Inferior parietal cortex (tissue), 1 donor: ENCODE measurements at regions not wholly inside any gene's neighbourhood (a gene's known extent, or its start where the extent isn't known, plus 50 kb on each side); places are given as distances from the start of the nearest gene placed in this dataset.
A peak's percentile ranks its signal among the peaks of the same experiment; 100 is the strongest.

Experiments
- DNase-seq: peaks from one replicate; pipeline ENCODE4 v3.0.0-alpha.2; 2016; ENCODE audit errors: extremely low spot score

DNA sequence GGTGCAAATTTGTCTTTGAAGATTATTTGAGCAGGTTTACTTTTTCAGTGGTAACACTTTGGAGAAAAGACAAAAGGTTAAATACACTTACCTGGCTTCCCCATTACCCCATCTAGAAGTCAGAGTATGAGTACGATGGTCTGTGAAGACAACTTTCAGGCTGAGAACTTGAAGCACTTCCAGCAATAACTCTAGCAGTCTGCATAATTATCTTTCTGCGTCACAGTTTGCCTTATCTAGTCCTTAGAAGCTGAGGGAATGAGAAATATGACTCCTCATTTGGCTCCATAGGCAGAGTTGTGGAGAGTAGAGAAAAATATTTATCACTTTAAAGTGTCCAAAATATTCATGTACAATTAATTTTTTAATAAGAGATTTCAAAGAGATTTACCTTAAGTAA is 323.4 kb upstream of the CAMK1G start:
- DNase-seq: no peak

DNA sequence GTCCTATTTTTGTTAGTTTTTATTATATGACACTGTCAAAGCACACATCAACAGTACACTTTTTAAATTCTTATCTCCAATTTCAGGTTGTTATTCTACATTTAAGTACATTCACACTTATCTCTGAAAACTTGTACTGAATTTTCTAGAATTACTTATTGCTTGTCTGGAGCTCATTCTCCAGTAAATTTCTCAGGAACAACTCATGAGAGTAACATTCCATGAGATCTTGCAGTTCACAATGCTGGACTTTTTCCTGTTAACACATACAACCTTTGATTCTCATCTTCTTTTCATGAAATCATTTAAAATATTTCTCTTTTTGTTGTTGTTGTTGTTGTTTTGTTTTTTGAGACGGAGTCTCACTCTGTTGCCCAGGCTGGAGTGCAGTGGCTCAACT is 320.9 kb upstream of the CAMK1G start:
- DNase-seq: no peak

DNA sequence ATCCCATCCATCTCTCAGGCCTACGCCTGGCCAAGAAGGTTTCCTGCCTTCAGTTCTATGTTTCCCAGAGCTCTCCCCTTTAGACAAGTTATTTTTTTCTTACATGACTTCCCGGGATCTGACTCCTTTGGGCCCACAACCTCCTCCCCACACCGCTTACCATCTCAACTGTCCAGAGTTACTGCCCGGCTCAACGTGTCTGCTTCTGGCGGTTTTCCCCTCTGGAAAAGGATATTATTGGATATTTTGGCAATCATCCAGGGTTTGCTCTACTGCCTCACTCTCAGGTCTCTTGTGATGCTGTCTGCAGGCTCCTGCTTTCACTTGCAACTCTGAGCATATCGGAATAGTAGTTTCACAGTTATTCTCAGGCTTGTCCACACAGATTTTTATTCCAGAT is 318.2 kb upstream of the CAMK1G start:
- DNase-seq: no peak

DNA sequence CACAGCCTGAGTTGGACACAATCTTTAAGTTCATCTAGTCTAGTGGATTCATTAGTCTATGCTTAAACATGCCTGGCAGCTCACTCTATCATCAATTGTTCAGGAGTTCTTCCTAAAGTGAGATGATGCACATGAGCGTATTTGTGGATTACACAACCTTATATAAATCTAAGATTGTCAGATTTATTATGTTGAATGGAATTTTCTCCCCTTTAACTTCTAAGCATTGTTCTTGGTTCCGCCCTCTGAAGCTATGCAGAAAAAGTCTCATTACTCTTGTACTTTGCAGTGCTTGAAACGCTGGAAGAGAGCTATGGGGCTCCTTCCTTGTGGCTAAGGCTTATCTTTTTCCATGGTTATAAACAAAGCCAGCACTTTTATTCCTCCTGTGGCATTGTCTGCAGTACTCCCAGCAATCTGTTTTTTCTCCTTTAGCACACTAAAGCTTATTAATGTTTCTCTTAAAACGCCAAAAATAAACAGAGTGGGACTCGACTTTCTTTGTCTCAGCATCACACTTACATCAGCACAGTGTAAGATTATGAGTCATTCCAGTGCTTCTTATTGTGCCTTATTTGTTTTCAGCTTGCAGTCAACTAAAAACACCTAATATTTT is 316.8 kb upstream of the CAMK1G start:
- peak; percentile 11 for DNase-seq

DNA sequence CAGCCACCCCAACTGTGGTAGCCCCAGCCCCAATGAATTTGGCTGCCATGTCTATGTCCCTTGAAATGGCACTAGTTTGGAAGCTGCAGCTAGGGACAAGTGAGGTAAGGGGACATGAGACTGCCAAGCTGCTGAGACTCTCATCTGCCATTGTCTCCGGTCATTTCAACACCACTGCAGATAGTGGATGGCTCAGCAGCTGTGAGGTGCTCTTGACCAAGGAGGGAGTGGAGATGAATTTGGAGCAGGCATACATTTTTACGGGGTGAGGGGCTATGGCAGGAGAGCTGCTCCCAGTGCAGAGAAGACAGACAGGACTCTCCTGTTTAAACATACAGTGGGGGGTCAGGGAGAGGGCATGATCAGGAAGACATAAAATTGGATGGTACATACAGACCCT is 315.5 kb upstream of the CAMK1G start:
- no peak for DNase-seq

DNA sequence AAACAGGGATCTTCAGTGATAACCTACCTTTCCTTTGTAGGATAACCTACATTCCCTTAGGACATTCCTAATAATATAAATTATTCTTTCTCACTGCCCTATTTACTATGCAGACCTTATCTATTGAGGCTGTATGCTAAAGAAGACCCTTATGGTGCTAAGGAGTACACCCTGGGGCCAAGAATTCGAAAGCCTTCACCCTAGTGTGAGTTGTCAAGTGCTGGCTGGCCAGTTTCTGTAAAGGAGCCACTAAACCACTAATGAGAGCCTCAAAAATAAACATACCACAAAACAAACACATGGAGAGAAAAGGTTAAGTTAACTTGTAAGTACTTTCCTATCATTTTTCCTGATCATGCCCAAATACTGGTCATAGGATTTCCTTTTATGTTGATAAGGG is 315.0 kb upstream of the CAMK1G start:
- DNase-seq: no peak

DNA sequence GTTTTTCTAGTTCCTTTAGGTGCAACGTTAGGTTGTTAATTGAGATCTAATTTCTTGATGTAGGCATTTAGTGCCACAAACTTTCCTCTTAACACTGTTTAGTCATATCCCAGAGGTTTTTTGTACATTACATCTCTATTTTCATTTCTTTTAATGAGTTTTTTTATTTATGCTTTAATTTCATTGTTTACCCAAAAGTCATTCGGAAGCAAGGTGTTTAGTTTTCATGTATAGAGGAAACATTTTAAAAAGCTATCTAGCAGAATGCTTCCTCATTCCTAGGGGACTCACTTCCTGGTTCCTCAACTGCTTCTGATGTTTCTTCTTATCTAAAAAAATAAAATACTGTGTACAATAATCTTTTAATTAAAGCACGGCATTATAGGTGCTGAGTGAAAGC is 307.2 kb upstream of the CAMK1G start:
- DNase-seq: no peak

DNA sequence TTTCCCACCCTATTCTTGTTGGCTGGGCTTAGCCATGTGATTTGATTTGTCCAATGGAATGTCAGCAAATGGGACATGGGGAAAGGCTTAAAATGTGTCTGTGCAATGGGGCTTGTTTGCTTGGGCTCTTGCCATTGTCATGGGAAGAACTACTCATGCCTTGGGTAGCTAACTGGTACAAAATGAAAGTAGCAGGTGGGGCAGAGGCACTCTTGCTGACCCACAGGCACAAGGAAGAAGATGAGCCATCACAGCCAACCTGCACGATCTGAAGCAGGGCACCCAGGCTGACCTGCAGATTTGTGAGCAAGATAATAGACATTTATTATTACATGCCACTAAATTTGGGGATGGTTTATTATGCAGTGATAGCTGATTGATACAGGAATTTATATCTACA is 305.9 kb upstream of the CAMK1G start:
- DNase-seq: no peak

DNA sequence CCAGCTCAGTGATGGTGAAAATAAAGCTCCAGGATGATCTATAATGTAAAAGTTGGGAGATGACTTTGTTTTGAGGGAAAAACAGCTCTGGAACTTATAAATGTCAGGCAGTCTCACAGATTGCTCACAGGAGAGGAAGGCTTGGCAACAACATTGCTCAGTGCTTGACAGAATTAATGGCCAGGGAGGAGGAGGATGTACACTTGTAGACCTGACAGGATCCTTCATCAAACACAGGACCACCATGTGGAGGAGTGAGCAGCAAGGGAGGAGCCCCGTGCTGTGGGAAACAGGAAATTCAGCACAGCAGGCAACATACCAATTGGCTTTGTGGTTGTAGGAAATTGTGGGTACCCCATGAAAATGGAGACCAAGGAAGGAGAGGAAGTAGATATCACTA is 291.8 kb upstream of the CAMK1G start:
- DNase-seq: no peak

DNA sequence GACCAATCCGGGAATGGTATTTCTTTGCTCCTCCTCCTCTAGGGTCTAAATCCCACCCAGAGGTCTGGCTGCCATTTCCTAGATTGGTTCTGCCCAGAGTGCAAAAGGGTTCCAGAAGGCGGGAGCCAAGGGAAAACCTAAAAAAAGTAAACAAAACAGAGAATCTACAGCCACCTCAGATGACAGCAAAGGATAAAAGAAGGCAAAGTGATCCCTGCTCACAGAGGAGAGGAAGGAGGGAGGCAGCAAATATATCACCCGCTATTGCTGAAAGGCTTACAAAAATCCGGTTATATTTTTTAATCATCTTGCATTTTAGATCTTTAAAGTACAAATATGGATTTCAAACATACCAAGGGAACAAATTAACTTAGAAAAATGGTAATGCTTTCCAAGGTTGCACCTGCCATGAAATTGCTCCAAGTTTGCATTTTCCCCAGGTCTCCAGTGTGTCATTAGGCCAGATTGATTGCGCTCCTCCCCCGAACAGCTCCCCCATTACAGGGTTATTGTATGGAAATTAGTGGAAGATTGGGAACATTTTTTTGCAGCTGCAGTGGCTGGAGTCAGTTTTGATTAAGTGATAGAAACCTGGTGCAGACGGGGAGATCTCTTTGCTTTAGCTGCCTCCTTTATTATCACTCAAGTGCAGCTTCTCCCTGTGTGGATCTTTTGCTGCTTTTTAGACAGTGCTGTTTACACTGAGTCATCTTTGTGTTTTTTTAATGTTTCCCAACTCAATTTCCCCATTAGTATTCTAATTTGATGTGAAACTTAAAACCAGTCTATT is 280.5 kb upstream of the CAMK1G start:
- no peak for DNase-seq

DNA sequence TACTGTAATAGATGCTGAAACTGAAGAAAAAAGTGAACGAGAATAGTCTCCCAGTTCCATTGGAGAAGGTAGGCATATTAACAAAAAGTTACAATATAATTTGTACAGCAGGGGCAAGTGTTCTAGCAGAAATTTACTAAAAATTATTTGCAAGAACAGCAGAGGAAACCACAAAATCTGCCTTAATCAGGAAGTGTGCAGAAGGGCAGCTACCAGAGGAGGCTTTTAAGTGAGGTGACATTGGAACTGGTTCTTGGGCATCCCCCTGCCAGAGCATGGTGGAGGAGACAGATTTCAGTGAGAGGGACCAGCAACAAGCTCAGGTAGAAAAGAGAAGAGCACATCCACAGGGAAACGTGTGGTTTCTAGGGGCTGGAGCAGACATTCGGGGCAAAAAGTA is 279.3 kb upstream of the CAMK1G start:
- DNase-seq: no peak

DNA sequence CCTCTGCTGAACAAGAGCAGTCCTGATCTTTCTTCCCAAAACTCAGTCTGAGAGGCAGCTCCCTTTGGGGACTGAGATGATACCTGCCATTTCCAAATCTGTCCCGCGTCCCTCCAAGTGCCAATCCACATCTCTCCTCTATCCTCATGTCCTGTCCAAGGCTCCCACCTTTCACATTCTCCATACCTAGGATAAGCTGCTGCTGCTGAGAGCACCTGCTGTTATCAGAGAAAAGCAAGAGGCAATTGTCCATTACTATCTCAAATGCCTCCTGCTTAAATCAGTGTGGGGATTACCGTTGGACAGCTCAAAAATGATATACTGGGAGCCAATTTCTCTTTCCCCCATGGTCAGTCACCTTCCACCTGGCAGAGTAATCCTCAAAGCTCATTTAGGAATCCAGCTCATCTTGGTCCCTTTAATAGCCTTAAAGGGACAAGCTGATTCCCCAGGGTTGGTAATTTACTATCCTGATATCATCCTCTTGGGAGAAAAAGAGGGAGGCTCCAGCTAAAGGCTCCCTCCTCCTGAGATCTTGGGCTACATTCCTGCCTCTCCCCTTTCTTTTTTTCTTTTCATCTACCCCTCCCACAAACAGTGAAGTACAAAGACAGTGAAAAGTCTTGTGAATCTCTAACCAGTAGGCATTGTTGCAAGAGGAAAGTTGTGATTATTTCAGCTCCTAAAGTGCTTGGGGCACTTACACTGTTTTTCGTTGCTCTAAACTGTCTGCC is 278.1 kb upstream of the CAMK1G start:
- no peak for DNase-seq

DNA sequence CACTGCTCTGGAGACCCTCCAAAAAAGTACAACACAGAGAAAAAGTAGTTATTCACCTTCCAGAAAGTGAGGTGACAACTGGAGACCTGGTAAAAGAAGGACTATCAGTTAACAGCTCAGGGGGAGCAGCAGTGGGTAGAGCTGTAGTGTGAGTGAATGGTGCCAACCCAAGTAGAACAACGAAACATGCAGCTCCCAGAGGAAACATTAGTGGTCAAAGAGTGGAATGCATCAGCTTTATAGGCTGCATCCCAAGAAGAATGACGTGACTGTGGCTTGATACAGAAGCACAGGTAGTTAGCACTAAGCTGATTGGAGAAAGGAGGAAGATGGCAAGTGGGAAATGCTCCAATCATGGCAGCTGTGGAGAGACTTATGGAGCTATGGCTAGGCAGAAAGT is 275.7 kb upstream of the CAMK1G start:
- no peak for DNase-seq

DNA sequence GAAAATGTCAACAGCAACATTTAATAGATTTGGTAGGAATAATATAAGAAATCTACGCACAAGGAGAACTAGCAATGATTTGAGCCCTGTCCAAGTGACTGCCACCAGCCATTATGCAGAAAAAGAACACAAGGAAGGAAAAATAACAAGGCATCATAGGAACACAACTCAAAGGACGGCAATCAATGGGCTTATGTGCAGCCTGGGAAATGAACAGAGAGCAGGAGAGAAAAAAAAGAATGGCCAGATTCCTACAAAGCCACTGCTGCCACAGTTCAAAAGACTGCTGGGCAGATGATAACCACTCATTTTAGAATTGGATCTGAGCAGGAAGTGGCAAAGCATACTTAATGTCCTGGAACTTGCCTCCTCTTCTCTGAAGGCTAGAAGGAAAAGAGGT is 274.3 kb upstream of the CAMK1G start:
- no peak for DNase-seq

DNA sequence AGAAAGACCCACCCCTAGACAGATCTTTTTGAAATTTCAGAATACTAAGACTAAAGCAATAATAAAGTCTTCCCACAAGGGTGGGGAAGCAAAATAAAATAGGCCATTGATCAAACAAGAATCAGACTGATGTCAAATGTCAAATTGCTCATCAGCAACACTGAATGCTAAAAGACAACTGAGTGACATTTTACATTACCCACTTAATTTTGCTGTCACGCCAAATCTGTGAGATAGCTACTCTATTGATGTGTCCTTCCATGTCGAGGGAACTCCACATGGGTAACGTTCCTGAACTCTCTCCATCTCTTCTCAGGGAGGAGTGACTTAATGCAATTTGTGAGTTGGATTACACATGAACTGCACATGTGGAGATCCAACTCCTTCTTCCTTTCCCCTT is 271.7 kb upstream of the CAMK1G start:
- DNase-seq: no peak

DNA sequence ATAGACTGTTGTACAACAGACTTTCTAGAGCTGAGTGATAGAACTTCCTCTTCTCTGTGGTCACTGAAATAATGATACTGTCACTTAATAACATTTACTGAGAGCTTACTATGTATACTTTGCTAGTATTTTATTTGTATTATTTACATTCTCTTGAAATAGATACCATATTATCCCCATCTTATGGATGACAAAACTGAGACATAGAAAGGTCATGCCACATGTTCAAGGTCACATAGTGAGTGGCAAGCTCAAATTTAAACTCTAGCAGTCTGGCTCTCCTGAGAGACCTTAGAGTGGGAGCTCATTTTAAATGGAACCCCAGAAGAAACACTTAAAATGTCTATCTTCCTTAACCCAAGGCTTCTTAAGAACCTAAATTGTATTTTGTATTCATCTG is 266.6 kb upstream of the CAMK1G start:
- DNase-seq: no peak

DNA sequence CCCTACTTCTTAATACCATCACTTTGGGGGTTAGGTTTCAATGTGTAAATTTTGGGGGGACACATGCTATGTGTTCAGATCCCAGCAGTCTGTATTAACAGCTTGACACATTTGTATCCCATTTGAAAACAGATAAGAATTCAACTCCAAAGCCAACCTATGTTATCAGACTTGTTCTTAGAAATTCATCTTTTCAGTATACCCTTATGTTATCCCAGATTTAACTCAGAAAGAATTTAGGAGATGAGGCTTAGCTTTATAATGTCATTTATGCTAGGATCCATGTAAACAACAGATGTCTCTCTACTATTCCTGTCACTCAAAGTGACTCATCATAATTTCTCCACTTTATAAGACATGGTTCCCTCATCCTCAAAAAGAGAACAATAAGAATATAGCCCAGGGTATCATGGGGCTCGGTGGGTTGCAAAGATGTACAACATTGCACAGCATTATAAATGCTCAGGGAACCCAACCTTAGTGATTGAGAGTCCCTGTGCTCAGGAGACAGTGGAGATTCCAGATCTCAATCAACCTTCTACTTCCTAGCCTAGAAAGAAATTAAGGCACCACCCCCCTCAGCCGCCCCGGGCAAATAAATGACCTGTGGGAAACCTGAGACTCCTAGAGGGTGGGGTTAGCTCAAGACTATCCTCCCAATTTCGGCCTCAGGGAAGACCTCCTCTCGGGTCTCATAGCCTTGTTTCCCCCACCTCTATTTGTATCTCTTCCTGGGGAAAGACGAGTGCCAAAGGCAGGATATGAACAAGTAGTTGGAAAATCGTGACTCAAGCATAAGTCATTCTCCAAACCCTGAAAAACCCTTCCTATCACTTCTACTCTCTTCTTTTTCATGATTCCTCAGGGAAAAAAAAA is 265.1 kb upstream of the CAMK1G start:
- peak; percentile 8 for DNase-seq

DNA sequence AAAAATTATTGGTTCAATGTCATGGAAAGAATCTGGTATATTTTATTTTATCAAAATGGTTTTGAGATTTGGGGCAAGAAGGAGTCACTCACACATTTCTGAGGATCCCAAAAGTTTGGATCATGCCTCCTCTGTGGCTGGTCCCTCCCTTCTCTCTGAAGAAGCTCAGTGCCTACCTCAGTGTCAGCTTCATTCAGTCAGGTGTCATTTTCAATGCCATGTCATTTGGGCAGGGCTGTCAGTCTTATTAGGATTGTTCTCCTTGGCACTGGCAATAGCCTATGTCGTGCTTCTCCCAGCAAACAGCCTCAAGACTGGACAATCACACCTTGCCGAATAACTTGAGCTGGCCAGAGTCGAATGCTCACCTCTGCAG is 264.5 kb upstream of the CAMK1G start:
- no peak for DNase-seq

DNA sequence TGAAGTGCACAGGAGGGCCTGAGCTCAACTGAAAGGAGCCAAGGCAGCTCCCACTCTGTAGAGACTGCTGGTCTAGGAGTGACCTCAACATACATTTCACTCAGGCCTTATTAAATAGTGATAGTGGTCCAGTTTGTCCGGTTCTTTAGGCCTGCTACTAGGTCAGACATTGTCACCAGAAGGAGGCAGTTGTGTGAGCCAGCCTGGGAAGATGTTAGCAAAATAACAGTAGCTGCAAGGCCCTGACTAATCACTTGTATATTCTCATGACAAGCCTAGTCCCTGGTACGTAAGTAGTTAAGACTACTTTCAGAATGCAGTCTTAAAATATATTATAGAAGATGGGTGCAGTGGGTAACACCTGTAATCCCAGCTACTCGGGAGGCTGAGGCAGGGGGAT is 264.0 kb upstream of the CAMK1G start:
- DNase-seq: no peak

DNA sequence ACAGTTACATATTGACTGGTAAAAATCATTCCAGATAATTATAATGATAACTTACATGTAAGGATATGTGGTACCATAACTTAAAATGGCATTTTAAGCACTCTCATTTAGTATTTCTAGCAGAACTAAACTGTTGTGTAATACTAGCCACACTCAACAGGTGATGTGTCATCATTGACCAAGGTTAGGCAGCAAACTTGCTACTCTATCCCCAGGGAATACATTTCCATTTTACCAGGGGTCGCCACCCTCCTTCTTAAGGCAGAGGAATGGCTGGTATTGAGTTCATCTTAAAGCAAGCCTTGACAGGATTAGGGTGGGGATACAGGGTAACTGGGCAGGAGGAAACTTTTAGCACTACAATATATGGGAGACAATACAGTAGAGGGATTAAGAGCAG is 259.8 kb upstream of the CAMK1G start:
- DNase-seq: no peak

DNA sequence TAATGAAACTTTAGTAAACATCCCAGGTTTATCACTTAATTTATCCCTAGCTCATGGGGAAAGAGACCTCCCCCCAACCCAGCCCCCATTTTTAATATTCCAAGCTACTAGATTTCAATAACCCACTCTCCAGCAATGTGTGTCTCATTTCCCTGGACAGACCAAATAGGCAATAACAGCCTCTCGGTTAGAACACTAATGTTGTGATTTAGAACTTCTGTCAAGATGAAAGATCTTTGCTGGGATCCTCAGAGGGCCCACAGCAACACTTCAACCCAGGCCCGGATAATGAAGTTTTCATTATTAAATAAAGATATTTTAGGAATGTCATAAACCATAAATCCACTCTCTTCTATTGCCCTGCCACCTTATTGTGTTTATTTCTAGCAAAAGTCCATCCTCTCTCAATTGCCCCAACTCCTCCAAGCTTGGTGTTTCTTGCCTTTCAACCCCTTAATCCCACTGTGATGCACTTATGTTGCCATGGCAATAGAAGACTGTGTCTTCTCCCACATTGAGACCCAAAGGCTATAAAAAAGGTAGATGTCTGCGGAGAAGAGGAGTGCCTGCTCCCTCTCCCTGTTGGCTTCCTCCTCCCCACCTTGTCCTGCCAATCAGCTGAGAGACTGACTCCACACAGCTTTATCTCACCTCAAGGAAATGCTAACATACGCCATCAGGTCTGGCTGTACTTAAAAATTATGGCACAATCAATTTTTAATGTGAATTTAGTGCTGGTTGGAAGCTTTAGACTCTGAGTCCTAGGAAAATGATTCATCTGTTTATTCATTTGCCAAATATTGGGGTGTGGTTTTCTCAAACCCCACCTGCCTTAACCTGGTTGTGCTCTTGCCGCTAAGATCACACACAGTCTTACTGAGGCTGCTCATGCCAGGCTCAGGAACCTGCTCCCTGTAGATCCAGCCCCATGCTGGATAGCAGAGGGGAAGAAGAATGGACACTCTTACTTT is 258.3 kb upstream of the CAMK1G start:
- DNase-seq: no peak
